OCI-LY1 (cell line): ENCODE measurements at regions not wholly inside any gene's neighbourhood (a gene's known extent, or its start where the extent isn't known, plus 50 kb on each side); places are given as distances from the start of the nearest gene placed in this dataset.

Source experiments
- H2AFZ ChIP-seq: fragments of 200-600 bp; sonication (generic), shearing (Covaris generic); 2 replicates; pipeline ENCODE4 v1.6.0; 2014; ENCODE audit warnings: antibody characterized with exemption, mild to moderate bottlenecking, low read length
- H3F3A ChIP-seq: fragments of 200-600 bp; sonication (generic), shearing (Covaris generic); 2 replicates; pipeline ENCODE4 v1.6.0; 2014; ENCODE audit warnings: mild to moderate bottlenecking, antibody characterized with exemption, low read length, moderate library complexity; ENCODE audit not compliant: insufficient read depth
- H3K27ac ChIP-seq: fragments of 200-600 bp; sonication (generic); 2 replicates; pipeline ENCODE4 v1.5.1; 2014; ENCODE audit warnings: low read length, mixed run types, mild to moderate bottlenecking, low read depth; ENCODE audit not compliant: poor library complexity, severe bottlenecking
- H3K27me3 ChIP-seq: fragments of 200-600 bp; sonication (generic); 2 replicates; pipeline ENCODE4 v1.6.0; 2014; ENCODE audit warnings: antibody characterized with exemption, mild to moderate bottlenecking, low read length, moderate library complexity; ENCODE audit not compliant: insufficient read depth
- H3K36me3 ChIP-seq: fragments of 200-600 bp; sonication (generic); 2 replicates; pipeline ENCODE4 v1.6.1; 2014; ENCODE audit warnings: mild to moderate bottlenecking, antibody characterized with exemption, low read length, moderate library complexity, mixed read lengths; ENCODE audit not compliant: insufficient read depth
- H3K4me1 ChIP-seq: fragments of 200-600 bp; sonication (generic); 2 replicates; pipeline ENCODE4 v1.5.1; 2014; ENCODE audit warnings: mild to moderate bottlenecking, low read length, moderate library complexity; ENCODE audit not compliant: insufficient read depth, severe bottlenecking
- H3K4me2 ChIP-seq: fragments of 200-600 bp; sonication (generic), shearing (Covaris generic); 2 replicates; pipeline ENCODE4 v1.6.1; 2014; ENCODE audit warnings: low read length
- H3K4me3 ChIP-seq: fragments of 200-600 bp; sonication (generic); 2 replicates; pipeline ENCODE4 v1.5.1; 2014; ENCODE audit warnings: low read length, low read depth, mild to moderate bottlenecking, mixed read lengths; ENCODE audit not compliant: poor library complexity, severe bottlenecking
- H3K79me2 ChIP-seq: fragments of 200-600 bp; shearing (Covaris generic); 2 replicates; pipeline ENCODE4 v1.6.1; 2016; ENCODE audit warnings: mixed run types, low read length, mixed read lengths; ENCODE audit not compliant: insufficient read depth
- H3K9ac ChIP-seq: fragments of 200-600 bp; sonication (generic), shearing (Covaris generic); 2 replicates; pipeline ENCODE4 v1.6.1; 2014; ENCODE audit warnings: mild to moderate bottlenecking, low read length, mixed read lengths
- H3K9me2 ChIP-seq: fragments of 200-600 bp; sonication (generic), shearing (Covaris generic); 2 replicates; pipeline ENCODE4 v1.6.1; 2014; ENCODE audit warnings: low read depth, mild to moderate bottlenecking, low read length, mixed read lengths
- H3K9me3 ChIP-seq: fragments of 200-600 bp; shearing (Covaris generic); 2 replicates; pipeline ENCODE4 v1.6.1; 2014; ENCODE audit warnings: low read length, mixed read lengths
- H4K20me1 ChIP-seq: fragments of 200-600 bp; sonication (generic), shearing (Covaris generic); 2 replicates; pipeline ENCODE4 v1.6.0; 2016; ENCODE audit warnings: mild to moderate bottlenecking, low read length; ENCODE audit not compliant: insufficient read depth
- EZH2 ChIP-seq: fragments of 200-600 bp; sonication (generic), shearing (Covaris generic); IDR thresholded peaks from 2 replicates; pipeline ENCODE4 v1.8.0; 2017; ENCODE audit warnings: borderline replicate concordance, mixed run types, mild to moderate bottlenecking, antibody characterized with exemption, low read length, moderate library complexity, mixed read lengths
- TF ChIP-seq, protein P1 (sequence below): fragments of 200-600 bp; sonication (generic), shearing (Covaris generic); IDR thresholded peaks from 2 replicates; pipeline ENCODE4 v1.5.1; 2017; ENCODE audit warnings: mild to moderate bottlenecking, antibody characterized with exemption, low read length, moderate library complexity, mixed read lengths

DNA sequence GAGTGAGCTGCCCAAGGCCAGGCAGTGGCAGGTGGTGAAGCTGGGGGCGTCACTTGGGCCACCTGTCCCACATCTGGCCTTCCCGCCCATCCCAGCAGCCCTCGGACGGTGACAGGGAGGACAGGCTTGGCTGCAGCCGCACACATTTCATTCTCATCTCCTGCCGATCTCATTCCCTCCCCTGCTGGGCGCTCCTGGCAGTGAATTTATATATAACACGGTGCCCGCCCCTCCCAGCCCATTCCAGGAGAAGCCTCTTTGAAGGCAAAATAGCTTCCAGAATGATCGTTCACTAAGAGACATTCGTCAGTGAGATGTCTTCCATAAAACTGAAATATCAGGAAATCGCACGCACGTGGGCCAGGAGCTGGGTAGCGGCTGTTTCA, 861.3 kb downstream of the TBC1D22A start:
- H4K20me1 ChIP-seq = no peaks in the 10 kb centered on the region
- TF ChIP-seq, protein P1, sequence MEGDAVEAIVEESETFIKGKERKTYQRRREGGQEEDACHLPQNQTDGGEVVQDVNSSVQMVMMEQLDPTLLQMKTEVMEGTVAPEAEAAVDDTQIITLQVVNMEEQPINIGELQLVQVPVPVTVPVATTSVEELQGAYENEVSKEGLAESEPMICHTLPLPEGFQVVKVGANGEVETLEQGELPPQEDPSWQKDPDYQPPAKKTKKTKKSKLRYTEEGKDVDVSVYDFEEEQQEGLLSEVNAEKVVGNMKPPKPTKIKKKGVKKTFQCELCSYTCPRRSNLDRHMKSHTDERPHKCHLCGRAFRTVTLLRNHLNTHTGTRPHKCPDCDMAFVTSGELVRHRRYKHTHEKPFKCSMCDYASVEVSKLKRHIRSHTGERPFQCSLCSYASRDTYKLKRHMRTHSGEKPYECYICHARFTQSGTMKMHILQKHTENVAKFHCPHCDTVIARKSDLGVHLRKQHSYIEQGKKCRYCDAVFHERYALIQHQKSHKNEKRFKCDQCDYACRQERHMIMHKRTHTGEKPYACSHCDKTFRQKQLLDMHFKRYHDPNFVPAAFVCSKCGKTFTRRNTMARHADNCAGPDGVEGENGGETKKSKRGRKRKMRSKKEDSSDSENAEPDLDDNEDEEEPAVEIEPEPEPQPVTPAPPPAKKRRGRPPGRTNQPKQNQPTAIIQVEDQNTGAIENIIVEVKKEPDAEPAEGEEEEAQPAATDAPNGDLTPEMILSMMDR = no peak
- no peak overlapping the region for H2AFZ ChIP-seq
- no peak overlapping the region for H3K4me3 ChIP-seq
- H3K9me3 ChIP-seq = no peaks in the 10 kb centered on the region
- no peaks in the 10 kb centered on the region for H3K79me2 ChIP-seq
- H3K27ac ChIP-seq = no peak overlapping the region
- H3K4me2 ChIP-seq = no peak overlapping the region
- no peaks in the 10 kb centered on the region for H3K36me3 ChIP-seq
- H3K4me1 ChIP-seq = no peaks in the 10 kb centered on the region
- no peaks in the 10 kb centered on the region for H3K9me2 ChIP-seq
- H3K27me3 ChIP-seq = 0 out of 2 replicates have a peak, but pooled peaks cover 3% of the 10 kb centered on the region
- no peak overlapping the region for H3K9ac ChIP-seq
- H3F3A ChIP-seq = no peaks in the 10 kb centered on the region

DNA sequence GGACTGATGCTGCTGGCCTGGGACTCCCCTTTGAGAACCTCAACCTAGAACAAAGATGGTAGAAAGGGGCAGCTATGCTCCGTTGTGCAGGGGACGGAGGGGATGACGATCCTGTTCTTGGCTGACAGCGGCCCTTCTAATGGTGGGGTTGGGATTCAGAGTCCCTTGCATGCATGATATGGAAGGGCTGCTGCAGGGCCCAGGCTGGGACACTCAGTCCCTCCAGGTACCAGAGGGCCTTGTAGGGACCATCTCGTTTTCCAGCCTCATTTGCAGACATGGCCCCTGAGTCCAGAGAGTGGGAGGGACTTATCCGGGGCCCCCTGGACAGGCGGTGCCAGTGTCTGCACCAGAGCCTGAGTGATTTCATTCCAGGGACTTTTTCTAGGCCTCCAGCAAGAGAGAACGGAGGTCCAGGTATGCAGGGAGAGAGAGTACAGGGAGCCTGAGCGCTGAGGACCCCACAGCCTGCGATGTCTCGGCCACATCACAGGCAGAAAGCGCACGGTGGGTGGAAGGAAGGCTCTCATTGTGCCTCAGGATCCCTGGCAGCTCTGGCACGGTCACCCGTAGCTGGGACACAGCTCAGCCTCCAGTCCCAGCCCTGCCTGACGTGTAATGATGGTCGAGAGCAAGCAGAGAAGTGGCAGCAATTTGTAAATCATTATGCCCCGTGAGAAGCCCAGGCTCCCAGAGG, 860.8 kb downstream of the TBC1D22A start:
- no peaks in the 10 kb centered on the region for H3K79me2 ChIP-seq
- H2AFZ ChIP-seq = no peak overlapping the region
- no peak overlapping the region for H3K4me3 ChIP-seq
- no peaks in the 10 kb centered on the region for H3K9me3 ChIP-seq
- H3K9ac ChIP-seq = no peak overlapping the region
- no peak overlapping the region for H3K4me2 ChIP-seq
- TF ChIP-seq, protein P1 = no peak
- TF ChIP-seq EZH2 = no peak
- 0 out of 2 replicates have a peak, but pooled peaks cover 3% of the 10 kb centered on the region for H3K27me3 ChIP-seq
- H4K20me1 ChIP-seq = no peaks in the 10 kb centered on the region
- no peak overlapping the region for H3K27ac ChIP-seq
- H3K36me3 ChIP-seq = no peaks in the 10 kb centered on the region
- no peaks in the 10 kb centered on the region for H3F3A ChIP-seq
- H3K4me1 ChIP-seq = no peaks in the 10 kb centered on the region
- no peaks in the 10 kb centered on the region for H3K9me2 ChIP-seq

DNA sequence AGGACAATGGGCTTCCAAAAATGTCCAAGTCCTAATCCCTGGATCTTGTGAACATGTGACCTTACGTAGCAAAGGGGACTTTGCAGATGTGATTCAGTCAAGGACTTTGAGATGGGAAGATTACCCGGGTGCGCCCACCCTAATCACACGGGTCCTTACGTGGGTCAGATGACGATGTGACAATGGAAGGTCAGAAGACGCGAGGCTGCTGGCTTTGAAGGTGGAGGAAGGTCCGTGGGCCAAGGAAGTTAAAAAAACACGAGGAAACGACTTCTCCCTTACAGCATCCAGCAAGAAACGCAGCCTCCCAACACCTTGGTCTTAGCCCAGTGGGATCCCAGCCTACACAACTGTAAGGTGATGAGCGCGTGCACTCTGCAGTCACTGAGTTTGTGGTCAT, 860.1 kb downstream of the TBC1D22A start:
- H3K4me2 ChIP-seq = no peak overlapping the region
- no peaks in the 10 kb centered on the region for H3K9me3 ChIP-seq
- no peaks in the 10 kb centered on the region for H3K79me2 ChIP-seq
- H3K4me3 ChIP-seq = no peak overlapping the region
- H3K36me3 ChIP-seq = no peaks in the 10 kb centered on the region
- H3K9me2 ChIP-seq = no peaks in the 10 kb centered on the region
- no peak overlapping the region for H3K27ac ChIP-seq
- H3K27me3 ChIP-seq = 0 out of 2 replicates have a peak, but pooled peaks cover 3% of the 10 kb centered on the region
- no peak for TF ChIP-seq EZH2
- TF ChIP-seq, protein P1 = no peak
- H3K9ac ChIP-seq = no peak overlapping the region
- no peak overlapping the region for H2AFZ ChIP-seq
- no peaks in the 10 kb centered on the region for H4K20me1 ChIP-seq
- H3F3A ChIP-seq = no peaks in the 10 kb centered on the region
- H3K4me1 ChIP-seq = no peaks in the 10 kb centered on the region
